GM18519 (cell line): ENCODE measurements at regions not wholly inside any gene's neighbourhood (a gene's known extent, or its start where the extent isn't known, plus 50 kb on each side); places are given as distances from the start of the nearest gene placed in this dataset.
"Not testable (repeated sequence)": the region's sequence is repeated elsewhere in the genome, so short reads cannot be mapped to it uniquely, and the experiment has no call there.

Experiments used
- ATAC-seq: cut with Tn5 transposase; IDR thresholded peaks from one replicate; pipeline ENCODE4 v1.9.1; 2021; ENCODE audit warnings: mild to moderate bottlenecking, moderate library complexity; ENCODE audit not compliant: unreplicated experiment, low FRiP score

- ATAC-seq, result no peak
Observed at GRCh38 chr13:65746406-65746921, 1483.7 kb downstream of the PCDH9 start.

GRCh38 chr13:65744836-65745235 lies 1485.3 kb downstream of the PCDH9 start:
- no peak for ATAC-seq

GRCh38 chr13:65733110-65733509 lies 1497.0 kb downstream of the PCDH9 start:
- no peak for ATAC-seq

GRCh38 chr13:65727070-65727469 lies 1503.1 kb downstream of the PCDH9 start:
- ATAC-seq, result no peak

- ATAC-seq, result no peak
Observed at GRCh38 chr13:65725006-65725405, 1505.1 kb downstream of the PCDH9 start.

- no peak for ATAC-seq
Observed at GRCh38 chr13:65724226-65724625, 1505.9 kb downstream of the PCDH9 start.

- ATAC-seq, result no peak
Observed at GRCh38 chr13:65722506-65722905, 1507.6 kb downstream of the PCDH9 start.

- ATAC-seq, result no peak
Observed at GRCh38 chr13:65719831-65720230, 1510.3 kb downstream of the PCDH9 start.

- ATAC-seq, result no peak
Observed at GRCh38 chr13:65710514-65710913, 1519.6 kb downstream of the PCDH9 start.

GRCh38 chr13:65697843-65698242 lies 1532.3 kb downstream of the PCDH9 start:
- ATAC-seq, result no peak

GRCh38 chr13:65679240-65679639 lies 1550.9 kb downstream of the PCDH9 start:
- ATAC-seq, result no peak

- ATAC-seq, result no peak
Observed at GRCh38 chr13:65677906-65678305, 1552.2 kb downstream of the PCDH9 start.

- not testable (repeated sequence) for ATAC-seq
Observed at GRCh38 chr13:65675383-65675782, 1554.8 kb downstream of the PCDH9 start.

- no peak for ATAC-seq
Observed at GRCh38 chr13:65670014-65670625, 1560.0 kb downstream of the PCDH9 start.

- no peak for ATAC-seq
Observed at GRCh38 chr13:65660731-65661130, 1569.4 kb downstream of the PCDH9 start.

- ATAC-seq, result no peak
Observed at GRCh38 chr13:65656740-65657329, 1573.3 kb downstream of the PCDH9 start.

- no peak for ATAC-seq
Observed at GRCh38 chr13:65653613-65654012, 1576.5 kb downstream of the PCDH9 start.

GRCh38 chr13:65650321-65650720 lies 1579.8 kb downstream of the PCDH9 start:
- ATAC-seq, result no peak

- no peak for ATAC-seq
Observed at GRCh38 chr13:65642996-65643395, 1587.1 kb downstream of the PCDH9 start.

GRCh38 chr13:65642301-65642700 lies 1587.8 kb downstream of the PCDH9 start:
- no peak for ATAC-seq

- peak; percentile 94 for ATAC-seq
Observed at GRCh38 chr13:65638572-65639168, 1591.5 kb downstream of the PCDH9 start.

GRCh38 chr13:65633806-65634205 lies 1596.3 kb downstream of the PCDH9 start:
- ATAC-seq, result no peak
